Endothelial cell of umbilical vein (primary cell): ENCODE measurements at regions not wholly inside any gene's neighbourhood (a gene's known extent, or its start where the extent isn't known, plus 50 kb on each side); places are given as distances from the start of the nearest gene placed in this dataset.

Experiments
- BruUV-seq: library from RNA; stranded (reverse); fragments of 400-500 nt; replicated peaks from 2 replicates; lab custom pipeline; 2021; lab: Mats Ljungman, UMichigan
- CTCF ChIA-PET: fragments of 300-600, 350-600 bp; sonication (Branson Sonifier 250); formaldehyde crosslinking; loops from one replicate; lab custom pipeline; 2021; ENCODE audit warnings: antibody characterized with exemption, inconsistent platforms; lab: Charles Lee
- POLR2A ChIA-PET: fragments of 300-600, 350-600 bp; sonication (Branson Sonifier 250); formaldehyde crosslinking; loops from one replicate; lab custom pipeline; 2021; ENCODE audit warnings: antibody characterized with exemption, inconsistent platforms; lab: Charles Lee
- DNase-seq: peaks from one replicate; pipeline ENCODE4 v3.0.0-alpha.2; 2011; ENCODE audit warnings: low read depth, low spot score
- FAIRE-seq: peaks from 2 replicates; lab custom pipeline; 2011; peaks lifted over from hg19 to GRCh38; lab: Jason Lieb, UNC
- H2AFZ ChIP-seq: 2 replicates; pipeline ENCODE4 v1.6.0; 2012; ENCODE audit warnings: low read depth, low read length, control low read depth, inconsistent platforms
- H3K27ac ChIP-seq: 2 replicates; pipeline ENCODE4 v1.5.1; 2011; ENCODE audit warnings: low read depth, mild to moderate bottlenecking, control low read depth, low read length, moderate library complexity; ENCODE audit not compliant: insufficient read depth
- H3K27me3 ChIP-seq, 2 experiments: 2 replicates each; pipeline versions ENCODE4 v1.6.0 to v1.6.1; 2011; ENCODE audit warnings: low read length in 2 of 2, mixed read lengths in 1 of 2; ENCODE audit not compliant: control insufficient read depth in 2 of 2, insufficient read depth in 2 of 2
- H3K36me3 ChIP-seq, 2 experiments: 2 replicates in 1 of 2; 3 replicates in 1 of 2; pipeline ENCODE4 v1.5.1; 2011; ENCODE audit warnings: low read length in 2 of 2, mild to moderate bottlenecking in 1 of 2, moderate library complexity in 1 of 2; ENCODE audit not compliant: control insufficient read depth in 2 of 2, insufficient read depth in 2 of 2; ENCODE audit errors: extremely low read depth in 1 of 2
- H3K4me1 ChIP-seq: 3 replicates; pipeline ENCODE4 v1.5.1; 2011; ENCODE audit warnings: mild to moderate bottlenecking, low read length; ENCODE audit not compliant: control insufficient read depth, insufficient read depth; ENCODE audit errors: extremely low read depth
- H3K4me2 ChIP-seq: 2 replicates; pipeline ENCODE4 v1.6.1; 2011; ENCODE audit warnings: low read length, control low read depth, mixed read lengths; ENCODE audit not compliant: insufficient read depth
- H3K4me3 ChIP-seq, 3 experiments: fragments of 200-600 bp in 1 of 3; sonication (generic), shearing (Covaris generic) in 1 of 3; replicated peaks in 1 of 3; 2 replicates each; pipeline ENCODE4 v1.5.1; 2011 to 2016; ENCODE audit warnings: control low read depth in 3 of 3, low read length in 3 of 3, mild to moderate bottlenecking in 2 of 3, inconsistent platforms in 1 of 3, low read depth in 1 of 3, moderate library complexity in 1 of 3; ENCODE audit not compliant: insufficient read depth in 1 of 3
- H3K79me2 ChIP-seq: 2 replicates; pipeline ENCODE4 v1.6.0; 2012; ENCODE audit warnings: low read length, inconsistent platforms; ENCODE audit not compliant: control insufficient read depth, insufficient read depth
- H3K9ac ChIP-seq: replicated peaks from 2 replicates; pipeline ENCODE3; 2011; ENCODE audit warnings: low read length, control low read depth; ENCODE audit not compliant: insufficient read depth; ENCODE audit errors: extremely low read depth
- H3K9me1 ChIP-seq: replicated peaks from 3 replicates; pipeline ENCODE4 v1.6.0; 2011; ENCODE audit warnings: mild to moderate bottlenecking, low read length; ENCODE audit not compliant: control insufficient read depth, insufficient read depth; ENCODE audit errors: extremely low read depth
- H3K9me3 ChIP-seq: replicated peaks from 2 replicates; pipeline ENCODE4 v1.5.1; 2012; ENCODE audit warnings: low read length, inconsistent platforms; ENCODE audit not compliant: control insufficient read depth, insufficient read depth
- H4K20me1 ChIP-seq: replicated peaks from 2 replicates; pipeline ENCODE3; 2011; ENCODE audit warnings: mild to moderate bottlenecking, low read length; ENCODE audit not compliant: control insufficient read depth, insufficient read depth; ENCODE audit errors: extremely low read depth
- MYC ChIP-seq: IDR thresholded peaks from one replicate; pipeline ENCODE4 v1.6.1; 2011; ENCODE audit warnings: mild to moderate bottlenecking, low read depth, low read length
- POLR2AphosphoS5 ChIP-seq: IDR thresholded peaks from 2 replicates; pipeline ENCODE4 v1.6.1; 2012; ENCODE audit warnings: low read depth, mild to moderate bottlenecking, control low read depth, low read length, moderate library complexity; ENCODE audit not compliant: insufficient read depth
- dilution Hi-C: fragments of 300-500 bp; cut with MboI; formaldehyde crosslinking; loops from one replicate; pipeline ENCODE4 v1.15.0; 2019; ENCODE audit warnings: low sequenced_read_pairs; ENCODE audit not compliant: extremely low pct_ligation_motif_present
- intact Hi-C: fragments of 100-400 bp; cut with micrococcal nuclease; formaldehyde crosslinking; loops from one replicate; pipeline ENCODE4 v1.10.0; 2022

- no TSS peak for BruUV-seq
- no peak for FAIRE-seq
These were observed 475.9 kb downstream of the HS3ST3B1 start for GRCh38 chr17:14776791-14777190.

DNA sequence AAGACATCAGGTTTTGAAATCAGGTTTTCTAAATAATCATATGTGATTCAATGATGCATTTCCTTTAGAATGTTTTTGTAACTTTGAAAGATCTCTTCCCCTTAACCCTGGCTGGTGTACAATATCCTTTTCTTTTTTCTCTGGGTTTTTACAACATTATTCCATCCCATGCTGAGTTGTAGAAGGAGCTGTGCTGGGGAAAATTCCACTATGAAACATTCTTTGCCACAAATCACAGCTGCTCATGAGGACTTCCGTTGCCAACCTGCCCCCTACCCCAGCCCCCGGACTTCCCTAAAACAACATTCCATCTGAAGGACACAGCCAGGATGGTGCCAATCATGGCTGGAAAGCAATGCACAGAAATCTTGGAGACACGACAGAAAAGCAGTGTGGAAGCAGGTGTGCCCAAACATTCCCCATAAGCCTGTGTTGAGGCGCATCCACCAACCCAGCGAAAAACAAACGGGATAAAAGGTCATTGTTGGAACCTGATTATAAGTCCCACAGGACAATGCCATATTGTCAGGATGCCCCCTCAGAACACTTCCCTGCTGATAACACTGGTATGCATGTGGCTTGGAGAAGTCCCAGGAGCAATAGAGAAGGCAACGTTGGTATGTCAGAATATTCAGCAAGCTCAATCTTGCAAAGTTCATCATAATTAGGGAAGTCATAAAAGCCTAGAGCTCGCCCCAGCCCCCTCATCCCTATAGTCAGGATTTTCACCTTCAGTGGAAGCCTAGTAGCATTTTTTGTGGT is 475.0 kb downstream of the HS3ST3B1 start:
- FAIRE-seq (no peak), DNase-seq (no peak)
- H3K9ac ChIP-seq = no peak overlapping the region
- ChIA-PET POLR2A (no interaction called here), CTCF (no interaction called here)
- no peaks in the 10 kb centered on the region for H3K9me1 ChIP-seq
- peaks cover 4% of the 10 kb centered on the region for H3K9me3 ChIP-seq
- no peaks in the 10 kb centered on the region for H3K36me3 ChIP-seq
- dilution Hi-C loops = no loop called here
- H3K27me3 ChIP-seq = no peaks in the 10 kb centered on the region
- no peaks in the 10 kb centered on the region for H3K4me1 ChIP-seq
- intact Hi-C loops = no loop called here
- TF ChIP-seq POLR2AphosphoS5 = no peak
- H3K4me2 ChIP-seq = no peak overlapping the region
- H4K20me1 ChIP-seq = no peaks in the 10 kb centered on the region
- no peak overlapping the region for H3K4me3 ChIP-seq
- H2AFZ ChIP-seq = no peak overlapping the region
- no TSS peak for BruUV-seq
- no peaks in the 10 kb centered on the region for H3K79me2 ChIP-seq
- no peak overlapping the region for H3K27ac ChIP-seq

More at GRCh38 chr17:14776791-14777190, 475.9 kb downstream of the HS3ST3B1 start:
- intact Hi-C loops = no loop called here
- peaks cover under 1% of the 10 kb centered on the region for H3K9me3 ChIP-seq
- dilution Hi-C loops = no loop called here
- POLR2A ChIA-PET = no interaction called here
- H3K27ac ChIP-seq = no peak overlapping the region
- H3K4me3 ChIP-seq = no peak overlapping the region
- H3K9me1 ChIP-seq = no peaks in the 10 kb centered on the region
- no peaks in the 10 kb centered on the region for H3K27me3 ChIP-seq
- H3K4me1 ChIP-seq = no peaks in the 10 kb centered on the region
- H3K9ac ChIP-seq = no peak overlapping the region
- no peak overlapping the region for H2AFZ ChIP-seq
- H4K20me1 ChIP-seq = no peaks in the 10 kb centered on the region
- H3K36me3 ChIP-seq = no peaks in the 10 kb centered on the region
- DNase-seq = no peak
- H3K79me2 ChIP-seq = no peaks in the 10 kb centered on the region
- CTCF ChIA-PET = no interaction called here
- H3K4me2 ChIP-seq = no peak overlapping the region
- no peak for TF ChIP-seq MYC
